Omental fat pad (tissue), 3 donors: ENCODE measurements at regions not wholly inside any gene's neighbourhood (a gene's known extent, or its start where the extent isn't known, plus 50 kb on each side); places are given as distances from the start of the nearest gene placed in this dataset.

ENCODE experiments used
- ATAC-seq: fragments of 150-250 bp; one replicate; pipeline ENCODE4 v1.9.1; 2016; ENCODE audit warnings: mild to moderate bottlenecking, moderate library complexity; ENCODE audit not compliant: low FRiP score
- DNase-seq: peaks from one replicate; pipeline ENCODE4 v3.0.0-alpha.2; 2019; ENCODE audit warnings: low spot score
- CTCF ChIP-seq, 3 donors: fragments of 450-650 bp; IDR thresholded peaks; one replicate each; pipeline ENCODE4 v1.5.1; 2016 to 2017; ENCODE audit warnings: antibody characterized with exemption in 3 of 3, mild to moderate bottlenecking in 3 of 3, moderate library complexity in 2 of 3

- ATAC-seq (no peak), DNase-seq (no peak)
- no peak for TF ChIP-seq CTCF (IDR thresholded peaks at IDR 0.05)
These were observed 919.8 kb downstream of the CENPC start for GRCh38 chr4:66625480-66625879.

- TF ChIP-seq CTCF (IDR thresholded peaks at IDR 0.05): no peak
- DNase-seq (no peak), ATAC-seq (no peak)
These were observed 931.7 kb downstream of the CENPC start for GRCh38 chr4:66613591-66613990.

GRCh38 chr4:66609014-66609413, 936.3 kb downstream of the CENPC start:
- DNase-seq (no peak), ATAC-seq (no peak)
- no peak for TF ChIP-seq CTCF (IDR thresholded peaks at IDR 0.05)

DNA sequence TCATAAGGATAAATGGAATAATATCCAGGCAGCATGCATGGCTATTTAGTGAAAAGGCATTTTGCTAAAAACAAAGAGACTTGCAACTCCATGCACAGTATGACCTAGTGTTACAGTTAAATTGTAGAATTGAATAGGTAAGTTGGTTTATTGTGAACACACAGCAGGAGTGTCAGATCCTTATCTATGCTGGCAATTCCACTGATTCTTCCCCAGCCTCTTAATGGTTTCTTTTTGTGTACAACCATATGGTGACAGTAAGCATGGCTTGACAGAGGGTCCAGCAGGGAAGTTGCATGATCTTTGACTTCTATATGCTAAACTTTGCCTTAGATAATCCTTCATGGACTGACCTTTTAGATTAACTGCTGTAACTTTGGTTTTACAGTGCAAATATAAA, 936.6 kb upstream of the EPHA5 start:
- ATAC-seq (no peak), DNase-seq (no peak)
- TF ChIP-seq CTCF (IDR thresholded peaks at IDR 0.05): no peak

- ATAC-seq (no peak), DNase-seq (no peak)
- no peak for TF ChIP-seq CTCF (IDR thresholded peaks at IDR 0.05)
These were observed 935.9 kb upstream of the EPHA5 start for GRCh38 chr4:66606215-66606614.

DNA sequence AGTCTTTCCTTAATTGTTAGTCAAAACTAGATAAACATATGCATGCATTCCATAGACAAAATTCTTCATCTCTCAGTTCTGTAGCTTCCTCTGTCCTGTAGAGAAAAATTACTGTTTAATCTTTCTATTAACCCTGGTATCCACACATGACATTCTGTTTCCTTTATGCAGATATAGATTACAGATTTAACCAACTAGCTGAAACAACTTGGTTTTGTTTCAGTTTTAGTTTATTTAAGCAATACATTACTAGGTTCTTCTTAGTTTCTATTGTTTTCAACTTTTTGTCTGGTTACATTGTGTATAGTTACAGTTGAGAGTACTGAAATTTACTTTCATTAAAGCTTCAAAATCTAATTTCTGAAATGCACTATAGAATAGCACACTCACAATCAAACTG, 933.9 kb upstream of the EPHA5 start:
- no peak for DNase-seq
- no peak for TF ChIP-seq CTCF (IDR thresholded peaks at IDR 0.05)
- no peak for ATAC-seq

GRCh38 chr4:66602622-66603021, 932.3 kb upstream of the EPHA5 start:
- DNase-seq (no peak), ATAC-seq (no peak)
- TF ChIP-seq CTCF (IDR thresholded peaks at IDR 0.05): no peak
